A549 (cell line): ENCODE measurements at regions not wholly inside any gene's neighbourhood (a gene's known extent, or its start where the extent isn't known, plus 50 kb on each side); places are given as distances from the start of the nearest gene placed in this dataset.

Source experiments
- BCL3 ChIP-seq: fragments of >200 bp; sonication (Bioruptor Twin); formaldehyde crosslinking; IDR thresholded peaks from 3 replicates; pipeline ENCODE4 v1.6.1; 2016
- EP300 ChIP-seq, 2 experiments: fragments of >200 bp; sonication (Bioruptor Twin); formaldehyde crosslinking; IDR thresholded peaks; 2 replicates in 1 of 2; 3 replicates in 1 of 2; pipeline ENCODE4 v1.6.1; 2016 to 2017
- MAZ ChIP-seq: fragments of 150-350 bp; IDR thresholded peaks from 2 replicates; pipeline ENCODE4 v1.6.1; 2014; ENCODE audit warnings: antibody characterized with exemption, low read depth, low read length, borderline replicate concordance
- PHF8 ChIP-seq: fragments of 200-600 bp; sonication (generic); IDR thresholded peaks from 2 replicates; pipeline ENCODE4 v1.6.1; 2016; ENCODE audit warnings: low read depth, mild to moderate bottlenecking, antibody characterized with exemption, moderate library complexity, borderline replicate concordance
- POLR2A ChIP-seq: IDR thresholded peaks from 2 replicates; pipeline ENCODE4 v1.6.1; 2012; ENCODE audit warnings: mild to moderate bottlenecking, low read length
- RARB ChIP-seq: fragments of 250-450 bp; sonication (Bioruptor Pico); IDR thresholded peaks from 2 replicates; pipeline ENCODE4 v1.8.0; 2021; ENCODE audit warnings: mild to moderate bottlenecking, moderate library complexity
- USF2 ChIP-seq: fragments of 450-650 bp; IDR thresholded peaks from 2 replicates; pipeline ENCODE4 v1.6.1; 2014; ENCODE audit warnings: antibody characterized with exemption
- ZFP36 ChIP-seq: fragments of 450-650 bp; IDR thresholded peaks from 2 replicates; pipeline ENCODE4 v1.6.1; 2014; ENCODE audit warnings: borderline replicate concordance; ENCODE audit not compliant: partially characterized antibody
- TF ChIP-seq, protein P1 (sequence below): fragments of >200 bp; sonication (Bioruptor Twin); formaldehyde crosslinking; IDR thresholded peaks from 3 replicates; pipeline ENCODE4 v1.5.1; 2016
- TF ChIP-seq, protein P2 (sequence below): IDR thresholded peaks from 2 replicates; pipeline ENCODE4 v1.6.1; 2012

DNA sequence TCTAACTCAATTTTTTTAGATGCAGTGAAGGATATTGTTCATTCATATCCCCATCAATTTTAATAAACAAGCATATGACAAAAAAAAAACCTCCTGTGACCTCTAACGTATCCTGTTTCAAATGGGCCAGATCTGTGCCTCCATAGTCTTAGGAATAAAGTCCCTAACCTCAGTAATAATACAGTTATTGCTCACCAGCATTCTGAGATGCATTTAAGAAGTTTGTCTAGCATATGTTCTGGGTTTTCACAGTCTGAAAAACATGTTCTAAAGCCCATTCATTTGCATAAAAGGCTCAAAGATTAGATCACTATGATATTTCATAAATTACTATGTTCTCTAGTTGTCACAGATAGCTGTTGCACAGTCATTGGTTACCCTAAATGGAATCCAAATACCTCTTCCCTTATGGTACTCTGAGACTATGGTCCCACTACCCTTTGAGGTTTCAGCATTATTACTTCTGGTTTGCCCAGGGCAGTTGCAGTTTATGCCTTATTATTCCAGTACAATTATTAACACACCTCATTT lies 190.1 kb downstream of the ZIC4 start:
- TF ChIP-seq, protein P1, sequence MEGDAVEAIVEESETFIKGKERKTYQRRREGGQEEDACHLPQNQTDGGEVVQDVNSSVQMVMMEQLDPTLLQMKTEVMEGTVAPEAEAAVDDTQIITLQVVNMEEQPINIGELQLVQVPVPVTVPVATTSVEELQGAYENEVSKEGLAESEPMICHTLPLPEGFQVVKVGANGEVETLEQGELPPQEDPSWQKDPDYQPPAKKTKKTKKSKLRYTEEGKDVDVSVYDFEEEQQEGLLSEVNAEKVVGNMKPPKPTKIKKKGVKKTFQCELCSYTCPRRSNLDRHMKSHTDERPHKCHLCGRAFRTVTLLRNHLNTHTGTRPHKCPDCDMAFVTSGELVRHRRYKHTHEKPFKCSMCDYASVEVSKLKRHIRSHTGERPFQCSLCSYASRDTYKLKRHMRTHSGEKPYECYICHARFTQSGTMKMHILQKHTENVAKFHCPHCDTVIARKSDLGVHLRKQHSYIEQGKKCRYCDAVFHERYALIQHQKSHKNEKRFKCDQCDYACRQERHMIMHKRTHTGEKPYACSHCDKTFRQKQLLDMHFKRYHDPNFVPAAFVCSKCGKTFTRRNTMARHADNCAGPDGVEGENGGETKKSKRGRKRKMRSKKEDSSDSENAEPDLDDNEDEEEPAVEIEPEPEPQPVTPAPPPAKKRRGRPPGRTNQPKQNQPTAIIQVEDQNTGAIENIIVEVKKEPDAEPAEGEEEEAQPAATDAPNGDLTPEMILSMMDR: no peak
- TF ChIP-seq USF2 (no peak), PHF8 (no peak), POLR2A (no peak), EP300 (IDR thresholded peaks at IDR 0.05) (no peak), ZFP36 (no peak), RARB (CRISPR knock-in tag) (no peak), MAZ (no peak), BCL3 (no peak)
- TF ChIP-seq, protein P2, sequence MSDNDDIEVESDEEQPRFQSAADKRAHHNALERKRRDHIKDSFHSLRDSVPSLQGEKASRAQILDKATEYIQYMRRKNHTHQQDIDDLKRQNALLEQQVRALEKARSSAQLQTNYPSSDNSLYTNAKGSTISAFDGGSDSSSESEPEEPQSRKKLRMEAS: no peak
